ENCODE measurements at regions not wholly inside any gene's neighbourhood (a gene's known extent, or its start where the extent isn't known, plus 50 kb on each side); places are given as distances from the start of the nearest gene placed in this dataset.

- no peaks in the 10 kb centered on the region for H3K9me3 ChIP-seq (ENCODE audit: control insufficient read depth, insufficient read depth, low read depth, low read length)
- H3K4me3 ChIP-seq (ENCODE audit: low read depth, low read length), result no peak overlapping the region
- H3K27ac ChIP-seq (ENCODE audit: low read depth, low read length), result no peak overlapping the region
- no peaks in the 10 kb centered on the region for H3K36me3 ChIP-seq (ENCODE audit: control insufficient read depth, insufficient read depth, low read length)
- no peaks in the 10 kb centered on the region for H3K4me1 ChIP-seq (ENCODE audit: control insufficient read depth, insufficient read depth, low read length)
- H3K27me3 ChIP-seq (ENCODE audit: control insufficient read depth, insufficient read depth, low read length), result no peaks in the 10 kb centered on the region
- H3K9ac ChIP-seq (ENCODE audit: low read length), result no peak overlapping the region
Measured at GRCh38 chr12:73308747-73309146, 1036.6 kb downstream of the TRHDE start.

GRCh38 chr12:73321319-73321718 is 1049.1 kb downstream of the TRHDE start:
- Histone ChIP-seq H3K4me3 (ENCODE audit: low read depth, low read length) (no peak overlapping the region), H3K27me3 (ENCODE audit: control insufficient read depth, insufficient read depth, low read length) (no peaks in the 10 kb centered on the region), H3K9me3 (ENCODE audit: control insufficient read depth, insufficient read depth, low read depth, low read length) (peaks cover 14% of the 10 kb centered on the region), H3K9ac (ENCODE audit: low read length) (no peak overlapping the region), H3K4me1 (ENCODE audit: control insufficient read depth, insufficient read depth, low read length) (no peaks in the 10 kb centered on the region), H3K27ac (ENCODE audit: low read depth, low read length) (no peak overlapping the region), H3K36me3 (ENCODE audit: control insufficient read depth, insufficient read depth, low read length) (no peaks in the 10 kb centered on the region)

- no peaks in the 10 kb centered on the region for H3K4me1 ChIP-seq (ENCODE audit: control insufficient read depth, insufficient read depth, low read length)
- no peak overlapping the region for H3K27ac ChIP-seq (ENCODE audit: low read depth, low read length)
- H3K9ac ChIP-seq (ENCODE audit: low read length), result no peak overlapping the region
- no peak overlapping the region for H3K4me3 ChIP-seq (ENCODE audit: low read depth, low read length)
- H3K36me3 ChIP-seq (ENCODE audit: control insufficient read depth, insufficient read depth, low read length), result no peaks in the 10 kb centered on the region
- peaks cover 14% of the 10 kb centered on the region for H3K9me3 ChIP-seq (ENCODE audit: control insufficient read depth, insufficient read depth, low read depth, low read length)
- H3K27me3 ChIP-seq (ENCODE audit: control insufficient read depth, insufficient read depth, low read length), result no peaks in the 10 kb centered on the region
Measured at GRCh38 chr12:73321776-73322175, 1049.6 kb downstream of the TRHDE start.

- Histone ChIP-seq H3K4me3 (ENCODE audit: low read depth, low read length) (no peak overlapping the region), H3K36me3 (ENCODE audit: control insufficient read depth, insufficient read depth, low read length) (no peaks in the 10 kb centered on the region), H3K9me3 (ENCODE audit: control insufficient read depth, insufficient read depth, low read depth, low read length) (no peaks in the 10 kb centered on the region), H3K4me1 (ENCODE audit: control insufficient read depth, insufficient read depth, low read length) (no peaks in the 10 kb centered on the region), H3K9ac (ENCODE audit: low read length) (no peak overlapping the region), H3K27me3 (ENCODE audit: control insufficient read depth, insufficient read depth, low read length) (no peaks in the 10 kb centered on the region), H3K27ac (ENCODE audit: low read depth, low read length) (no peak overlapping the region)
Measured at GRCh38 chr12:73330584-73331351, 1058.6 kb downstream of the TRHDE start.

GRCh38 chr12:73341559-73342247 is 1069.5 kb downstream of the TRHDE start:
- Histone ChIP-seq H3K9ac (ENCODE audit: low read length) (no peak overlapping the region), H3K27me3 (ENCODE audit: control insufficient read depth, insufficient read depth, low read length) (no peaks in the 10 kb centered on the region), H3K27ac (ENCODE audit: low read depth, low read length) (no peak overlapping the region), H3K36me3 (ENCODE audit: control insufficient read depth, insufficient read depth, low read length) (no peaks in the 10 kb centered on the region), H3K4me3 (ENCODE audit: low read depth, low read length) (no peak overlapping the region), H3K4me1 (ENCODE audit: control insufficient read depth, insufficient read depth, low read length) (no peaks in the 10 kb centered on the region), H3K9me3 (ENCODE audit: control insufficient read depth, insufficient read depth, low read depth, low read length) (no peaks in the 10 kb centered on the region)

- Histone ChIP-seq H3K9me3 (ENCODE audit: control insufficient read depth, insufficient read depth, low read depth, low read length) (no peaks in the 10 kb centered on the region), H3K27ac (ENCODE audit: low read depth, low read length) (no peak overlapping the region), H3K4me3 (ENCODE audit: low read depth, low read length) (no peak overlapping the region), H3K27me3 (ENCODE audit: control insufficient read depth, insufficient read depth, low read length) (no peaks in the 10 kb centered on the region), H3K36me3 (ENCODE audit: control insufficient read depth, insufficient read depth, low read length) (no peaks in the 10 kb centered on the region), H3K4me1 (ENCODE audit: control insufficient read depth, insufficient read depth, low read length) (no peaks in the 10 kb centered on the region), H3K9ac (ENCODE audit: low read length) (no peak overlapping the region)
Measured at GRCh38 chr12:73342733-73343132, 1070.6 kb downstream of the TRHDE start.

- H3K9ac ChIP-seq (ENCODE audit: low read length), result no peak overlapping the region
- H3K9me3 ChIP-seq (ENCODE audit: control insufficient read depth, insufficient read depth, low read depth, low read length), result peaks cover under 1% of the 10 kb centered on the region; the same call in 1 of the 2 replicates
- no peak overlapping the region for H3K27ac ChIP-seq (ENCODE audit: low read depth, low read length)
- no peaks in the 10 kb centered on the region for H3K27me3 ChIP-seq (ENCODE audit: control insufficient read depth, insufficient read depth, low read length)
- H3K36me3 ChIP-seq (ENCODE audit: control insufficient read depth, insufficient read depth, low read length), result no peaks in the 10 kb centered on the region
- H3K4me1 ChIP-seq (ENCODE audit: control insufficient read depth, insufficient read depth, low read length), result no peaks in the 10 kb centered on the region
- no peak overlapping the region for H3K4me3 ChIP-seq (ENCODE audit: low read depth, low read length)
Measured at GRCh38 chr12:73352826-73353225, 1080.7 kb downstream of the TRHDE start.

GRCh38 chr12:73361156-73361863 is 1089.1 kb downstream of the TRHDE start:
- Histone ChIP-seq H3K9me3 (ENCODE audit: control insufficient read depth, insufficient read depth, low read depth, low read length) (peaks cover 2% of the 10 kb centered on the region; the same call in 1 of the 2 replicates), H3K4me1 (ENCODE audit: control insufficient read depth, insufficient read depth, low read length) (0 out of 2 replicates have a peak, but pooled peaks cover 2% of the 10 kb centered on the region), H3K27ac (ENCODE audit: low read depth, low read length) (no peak overlapping the region; the same call in 1 of the 2 replicates), H3K36me3 (ENCODE audit: control insufficient read depth, insufficient read depth, low read length) (no peaks in the 10 kb centered on the region), H3K27me3 (ENCODE audit: control insufficient read depth, insufficient read depth, low read length) (no peaks in the 10 kb centered on the region), H3K9ac (ENCODE audit: low read length) (no peak overlapping the region), H3K4me3 (ENCODE audit: low read depth, low read length) (no peak overlapping the region)

GRCh38 chr12:73361864-73362230 is 1089.7 kb downstream of the TRHDE start:
- Histone ChIP-seq H3K36me3 (ENCODE audit: control insufficient read depth, insufficient read depth, low read length) (no peaks in the 10 kb centered on the region), H3K4me3 (ENCODE audit: low read depth, low read length) (no peak overlapping the region), H3K4me1 (ENCODE audit: control insufficient read depth, insufficient read depth, low read length) (0 out of 2 replicates have a peak, but pooled peaks cover 2% of the 10 kb centered on the region), H3K9me3 (ENCODE audit: control insufficient read depth, insufficient read depth, low read depth, low read length) (peaks cover 2% of the 10 kb centered on the region; the same call in 1 of the 2 replicates), H3K27me3 (ENCODE audit: control insufficient read depth, insufficient read depth, low read length) (no peaks in the 10 kb centered on the region), H3K27ac (ENCODE audit: low read depth, low read length) (no peak overlapping the region; the same call in 1 of the 2 replicates), H3K9ac (ENCODE audit: low read length) (no peak overlapping the region)

- no peak overlapping the region for H3K9ac ChIP-seq (ENCODE audit: low read length)
- H3K36me3 ChIP-seq (ENCODE audit: control insufficient read depth, insufficient read depth, low read length), result no peaks in the 10 kb centered on the region
- no peak overlapping the region for H3K27ac ChIP-seq (ENCODE audit: low read depth, low read length)
- no peaks in the 10 kb centered on the region for H3K27me3 ChIP-seq (ENCODE audit: control insufficient read depth, insufficient read depth, low read length)
- H3K9me3 ChIP-seq (ENCODE audit: control insufficient read depth, insufficient read depth, low read depth, low read length), result peaks cover 2% of the 10 kb centered on the region; the same call in 1 of the 2 replicates
- 0 out of 2 replicates have a peak, but pooled peaks cover 2% of the 10 kb centered on the region for H3K4me1 ChIP-seq (ENCODE audit: control insufficient read depth, insufficient read depth, low read length)
- H3K4me3 ChIP-seq (ENCODE audit: low read depth, low read length), result no peak overlapping the region
Measured at GRCh38 chr12:73362666-73363065, 1090.5 kb downstream of the TRHDE start.

- H3K27ac ChIP-seq (ENCODE audit: low read depth, low read length), result no peak overlapping the region
- no peaks in the 10 kb centered on the region for H3K36me3 ChIP-seq (ENCODE audit: control insufficient read depth, insufficient read depth, low read length)
- H3K4me1 ChIP-seq (ENCODE audit: control insufficient read depth, insufficient read depth, low read length), result no peaks in the 10 kb centered on the region
- H3K27me3 ChIP-seq (ENCODE audit: control insufficient read depth, insufficient read depth, low read length), result no peaks in the 10 kb centered on the region
- no peak overlapping the region for H3K4me3 ChIP-seq (ENCODE audit: low read depth, low read length)
- H3K9ac ChIP-seq (ENCODE audit: low read length), result no peak overlapping the region
- no peaks in the 10 kb centered on the region for H3K9me3 ChIP-seq (ENCODE audit: control insufficient read depth, insufficient read depth, low read depth, low read length)
Measured at GRCh38 chr12:73372856-73373255, 1100.7 kb downstream of the TRHDE start.

All from HUES6 (cell line).